C4-2B (cell line): ENCODE measurements at regions not wholly inside any gene's neighbourhood (a gene's known extent, or its start where the extent isn't known, plus 50 kb on each side); places are given as distances from the start of the nearest gene placed in this dataset.

ENCODE experiments used
- ZFX ChIP-seq: fragments of 450-650 bp; IDR thresholded peaks from 2 replicates; pipeline ENCODE4 v1.6.1; 2017
- TF ChIP-seq, protein P1 (sequence below): fragments of 450-650 bp; conservative IDR thresholded peaks from 2 replicates; pipeline ENCODE4 v1.5.1; 2017; ENCODE audit warnings: mild to moderate bottlenecking

DNA sequence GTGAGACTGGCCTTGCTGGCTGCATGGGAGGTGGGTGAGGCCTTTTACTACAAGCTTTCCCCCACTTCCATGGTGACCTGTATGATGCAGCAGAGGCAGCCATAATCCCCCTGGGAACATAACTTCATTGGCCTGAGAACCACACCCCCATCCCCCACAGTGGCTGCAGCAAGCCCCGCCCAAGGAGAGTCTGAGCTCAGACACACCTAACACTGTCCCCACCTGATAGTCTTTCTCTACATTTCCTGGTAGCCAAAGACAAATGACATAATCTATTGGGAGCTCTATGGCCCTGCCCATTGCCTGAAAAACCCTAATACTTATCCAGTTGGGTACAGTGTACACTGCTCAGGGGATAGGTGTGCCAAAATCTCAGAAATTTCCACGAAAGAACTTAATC, 62.6 kb downstream of the GLUD2 start:
- TF ChIP-seq, protein P1, sequence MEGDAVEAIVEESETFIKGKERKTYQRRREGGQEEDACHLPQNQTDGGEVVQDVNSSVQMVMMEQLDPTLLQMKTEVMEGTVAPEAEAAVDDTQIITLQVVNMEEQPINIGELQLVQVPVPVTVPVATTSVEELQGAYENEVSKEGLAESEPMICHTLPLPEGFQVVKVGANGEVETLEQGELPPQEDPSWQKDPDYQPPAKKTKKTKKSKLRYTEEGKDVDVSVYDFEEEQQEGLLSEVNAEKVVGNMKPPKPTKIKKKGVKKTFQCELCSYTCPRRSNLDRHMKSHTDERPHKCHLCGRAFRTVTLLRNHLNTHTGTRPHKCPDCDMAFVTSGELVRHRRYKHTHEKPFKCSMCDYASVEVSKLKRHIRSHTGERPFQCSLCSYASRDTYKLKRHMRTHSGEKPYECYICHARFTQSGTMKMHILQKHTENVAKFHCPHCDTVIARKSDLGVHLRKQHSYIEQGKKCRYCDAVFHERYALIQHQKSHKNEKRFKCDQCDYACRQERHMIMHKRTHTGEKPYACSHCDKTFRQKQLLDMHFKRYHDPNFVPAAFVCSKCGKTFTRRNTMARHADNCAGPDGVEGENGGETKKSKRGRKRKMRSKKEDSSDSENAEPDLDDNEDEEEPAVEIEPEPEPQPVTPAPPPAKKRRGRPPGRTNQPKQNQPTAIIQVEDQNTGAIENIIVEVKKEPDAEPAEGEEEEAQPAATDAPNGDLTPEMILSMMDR: no peak
- TF ChIP-seq ZFX: no peak
